HUES64 (cell line): ENCODE measurements at regions not wholly inside any gene's neighbourhood (a gene's known extent, or its start where the extent isn't known, plus 50 kb on each side); places are given as distances from the start of the nearest gene placed in this dataset.

Source experiments
- H3K27ac ChIP-seq: 2 replicates; pipeline ENCODE4 v1.7.0; 2013; ENCODE audit warnings: low read depth, low read length, inconsistent platforms
- H3K27me3 ChIP-seq: 2 replicates; pipeline ENCODE4 v1.6.1; 2013; ENCODE audit warnings: mild to moderate bottlenecking, low read length; ENCODE audit not compliant: insufficient read depth
- H3K36me3 ChIP-seq: 2 replicates; pipeline ENCODE4 v1.6.1; 2013; ENCODE audit warnings: mild to moderate bottlenecking, low read length; ENCODE audit not compliant: insufficient read depth
- H3K4me1 ChIP-seq: 2 replicates; pipeline ENCODE4 v1.6.1; 2013; ENCODE audit warnings: mild to moderate bottlenecking, low read length, moderate library complexity; ENCODE audit not compliant: insufficient read depth
- H3K4me3 ChIP-seq: 2 replicates; pipeline ENCODE4 v1.5.1; 2013; ENCODE audit warnings: mild to moderate bottlenecking, low read length, moderate library complexity
- H3K9ac ChIP-seq: 2 replicates; pipeline ENCODE4 v1.6.1; 2013; ENCODE audit warnings: mild to moderate bottlenecking, low read depth, low read length
- H3K9me3 ChIP-seq: 2 replicates; pipeline ENCODE4 v1.6.1; 2013; ENCODE audit warnings: low read depth, low read length; ENCODE audit not compliant: insufficient read depth
- WGBS: fragments of 150-250, 120-280 bp; methylation state at CpG from one replicate; pipeline ENCODE4 v1.1.7; 2013; ENCODE audit warnings: missing lambda C conversion rate; 5-methylcytosine and 5-hydroxymethylcytosine counted together

GRCh38 chr4:24476282-24476681 lies 108.1 kb downstream of the DHX15 start:
- Histone ChIP-seq H3K9me3 (no peaks in the 10 kb centered on the region), H3K9ac (no peak overlapping the region), H3K27me3 (peaks cover 10% of the 10 kb centered on the region), H3K36me3 (no peaks in the 10 kb centered on the region), H3K27ac (no peak overlapping the region), H3K4me1 (peaks cover 29% of the 10 kb centered on the region), H3K4me3 (no peak overlapping the region)
- WGBS: 78% methylated on average over 2 of the region's 4 CpGs

- H3K27me3 ChIP-seq: peaks cover 16% of the 10 kb centered on the region
- H3K27ac ChIP-seq: no peak overlapping the region
- H3K9ac ChIP-seq: no peak overlapping the region
- H3K4me3 ChIP-seq: no peak overlapping the region
- 80% methylated on average over 3 of the region's 3 CpGs for WGBS
- H3K36me3 ChIP-seq: no peaks in the 10 kb centered on the region
- no peaks in the 10 kb centered on the region for H3K9me3 ChIP-seq
- peaks cover 29% of the 10 kb centered on the region for H3K4me1 ChIP-seq
These were observed 108.6 kb downstream of the DHX15 start for GRCh38 chr4:24475756-24476155.

- WGBS: 1% methylated on average over 13 of the region's 13 CpGs
- peak overlapping the region; percentile 67 for H3K4me3 ChIP-seq
- H3K9ac ChIP-seq: peak overlapping the region; percentile 54; the same call in 1 of the 2 replicates
- peaks cover 40% of the 10 kb centered on the region for H3K27me3 ChIP-seq
- no peaks in the 10 kb centered on the region for H3K9me3 ChIP-seq
- peaks cover 35% of the 10 kb centered on the region for H3K4me1 ChIP-seq
- H3K27ac ChIP-seq: 0 out of 2 replicates have a peak overlapping the region, but pooled peaks have one; percentile 1
- H3K36me3 ChIP-seq: no peaks in the 10 kb centered on the region
These were observed 111.0 kb downstream of the DHX15 start for GRCh38 chr4:24473309-24473721.

GRCh38 chr4:24472514-24473308 lies 111.6 kb downstream of the DHX15 start:
- Histone ChIP-seq H3K27ac (no peak overlapping the region; the same call in 1 of the 2 replicates), H3K9ac (peak overlapping the region; percentile 54)
- 1% methylated on average over 91 of the region's 93 CpGs for WGBS

GRCh38 chr4:24472161-24472510 lies 112.2 kb downstream of the DHX15 start:
- Histone ChIP-seq H3K4me1 (peaks cover 29% of the 10 kb centered on the region), H3K9me3 (no peaks in the 10 kb centered on the region), H3K9ac (no peak overlapping the region), H3K27ac (no peak overlapping the region), H3K36me3 (no peaks in the 10 kb centered on the region), H3K4me3 (peak overlapping the region; percentile 67), H3K27me3 (peaks cover 49% of the 10 kb centered on the region)
- WGBS: 0% methylated on average over 15 of the region's 21 CpGs

More at GRCh38 chr4:24472514-24473308, 111.6 kb downstream of the DHX15 start:
- Histone ChIP-seq H3K27me3 (peaks cover 46% of the 10 kb centered on the region), H3K4me1 (peaks cover 33% of the 10 kb centered on the region), H3K4me3 (peak overlapping the region; percentile 67), H3K9me3 (no peaks in the 10 kb centered on the region), H3K36me3 (no peaks in the 10 kb centered on the region)

- Histone ChIP-seq H3K27me3 (peaks cover 49% of the 10 kb centered on the region), H3K27ac (no peak overlapping the region), H3K4me3 (peak overlapping the region; percentile 67), H3K4me1 (peaks cover 29% of the 10 kb centered on the region), H3K9me3 (no peaks in the 10 kb centered on the region), H3K36me3 (no peaks in the 10 kb centered on the region), H3K9ac (no peak overlapping the region)
- WGBS: under 1% methylated on average over 43 of the region's 50 CpGs
These were observed 112.7 kb downstream of the DHX15 start for GRCh38 chr4:24471486-24472160.

- Histone ChIP-seq H3K27ac (no peak overlapping the region), H3K9ac (peak overlapping the region; percentile 65), H3K36me3 (no peaks in the 10 kb centered on the region), H3K4me1 (peaks cover 27% of the 10 kb centered on the region), H3K4me3 (peak overlapping the region; percentile 67), H3K27me3 (peaks cover 49% of the 10 kb centered on the region), H3K9me3 (no peaks in the 10 kb centered on the region)
- under 1% methylated on average over 90 of the region's 90 CpGs for WGBS
These were observed 113.5 kb downstream of the DHX15 start for GRCh38 chr4:24470666-24471485.

- Histone ChIP-seq H3K9ac (no peak overlapping the region), H3K9me3 (no peaks in the 10 kb centered on the region)
- WGBS: 93% methylated on average over 5 of the region's 5 CpGs
These were observed 116.3 kb downstream of the DHX15 start for GRCh38 chr4:24468071-24468470.

GRCh38 chr4:24464566-24464965 lies 119.8 kb downstream of the DHX15 start:
- H3K36me3 ChIP-seq: no peaks in the 10 kb centered on the region
- no peak overlapping the region for H3K9ac ChIP-seq
- peaks cover 14% of the 10 kb centered on the region for H3K4me1 ChIP-seq
- peaks cover 25% of the 10 kb centered on the region for H3K27me3 ChIP-seq
- H3K4me3 ChIP-seq: no peak overlapping the region
- H3K27ac ChIP-seq: no peak overlapping the region
- 87% methylated on average over 7 of the region's 7 CpGs for WGBS
- no peaks in the 10 kb centered on the region for H3K9me3 ChIP-seq

More at GRCh38 chr4:24468071-24468470, 116.3 kb downstream of the DHX15 start:
- Histone ChIP-seq H3K27me3 (peaks cover 52% of the 10 kb centered on the region), H3K4me3 (no peak overlapping the region), H3K4me1 (peaks cover 15% of the 10 kb centered on the region), H3K36me3 (no peaks in the 10 kb centered on the region), H3K27ac (no peak overlapping the region)

GRCh38 chr4:24456431-24456830 lies 127.9 kb downstream of the DHX15 start:
- Histone ChIP-seq H3K4me3 (no peak overlapping the region), H3K9me3 (no peaks in the 10 kb centered on the region), H3K27me3 (no peaks in the 10 kb centered on the region), H3K9ac (no peak overlapping the region), H3K4me1 (no peaks in the 10 kb centered on the region), H3K36me3 (no peaks in the 10 kb centered on the region), H3K27ac (no peak overlapping the region)
- WGBS: 98% methylated on average over 2 of the region's 2 CpGs

- Histone ChIP-seq H3K27me3 (no peaks in the 10 kb centered on the region), H3K4me3 (no peak overlapping the region)
These were observed 130.4 kb downstream of the DHX15 start for GRCh38 chr4:24453951-24454350.

More at GRCh38 chr4:24453951-24454350, 130.4 kb downstream of the DHX15 start:
- 94% methylated on average over 2 of the region's 2 CpGs for WGBS
- no peaks in the 10 kb centered on the region for H3K9me3 ChIP-seq
- no peaks in the 10 kb centered on the region for H3K36me3 ChIP-seq
- 0 out of 2 replicates have a peak, but pooled peaks cover 2% of the 10 kb centered on the region for H3K4me1 ChIP-seq
- H3K27ac ChIP-seq: no peak overlapping the region
- no peak overlapping the region for H3K9ac ChIP-seq
